Smooth muscle cell (in vitro differentiated cells): ENCODE measurements at regions not wholly inside any gene's neighbourhood (a gene's known extent, or its start where the extent isn't known, plus 50 kb on each side); places are given as distances from the start of the nearest gene placed in this dataset.
A peak's percentile ranks its signal among the peaks of the same experiment; 100 is the strongest.

Experiments used
- DNase-seq: peaks from one replicate; lab custom pipeline; 2025; ENCODE audit not compliant: unreplicated experiment; lab: John Stamatoyannopoulos, UW
- H2AFZ ChIP-seq: fragments of 200-600 bp; sonication (generic); 2 replicates; pipeline ENCODE4 v1.6.0; 2016; ENCODE audit warnings: antibody characterized with exemption, low read depth, mild to moderate bottlenecking
- H3F3A ChIP-seq: fragments of 200-600 bp; sonication (generic); 2 replicates; pipeline ENCODE4 v1.6.0; 2017; ENCODE audit warnings: antibody characterized with exemption, low read depth
- H3K27ac ChIP-seq: fragments of 200-600 bp; sonication (generic); 2 replicates; pipeline ENCODE4 v1.5.1; 2016; ENCODE audit warnings: low read depth, mild to moderate bottlenecking
- H3K27me3 ChIP-seq: fragments of 200-600 bp; sonication (generic); 2 replicates; pipeline ENCODE4 v1.6.1; 2016; ENCODE audit warnings: low read depth, mild to moderate bottlenecking
- H3K36me3 ChIP-seq: fragments of 200-600 bp; sonication (generic); 2 replicates; pipeline ENCODE4 v1.5.1; 2016; ENCODE audit warnings: low read depth
- H3K4me1 ChIP-seq: fragments of 200-600 bp; sonication (generic); 2 replicates; pipeline ENCODE4 v1.5.1; 2016; ENCODE audit warnings: low read depth
- H3K4me2 ChIP-seq: fragments of 200-600 bp; sonication (generic); 2 replicates; pipeline ENCODE4 v1.6.0; 2016; ENCODE audit warnings: mild to moderate bottlenecking
- H3K4me3 ChIP-seq: fragments of 200-600 bp; sonication (generic); 2 replicates; pipeline ENCODE4 v1.5.1; 2016; ENCODE audit warnings: mild to moderate bottlenecking
- H3K79me2 ChIP-seq: fragments of 200-600 bp; sonication (generic); 2 replicates; pipeline ENCODE4 v1.6.0; 2016; ENCODE audit warnings: low read depth, mild to moderate bottlenecking
- H3K9ac ChIP-seq: fragments of 200-600 bp; sonication (generic); 2 replicates; pipeline ENCODE4 v1.6.0; 2016; ENCODE audit warnings: low read depth
- H3K9me3 ChIP-seq: fragments of 200-600 bp; sonication (generic); replicated peaks from 2 replicates; pipeline ENCODE4 v1.5.1; 2016; ENCODE audit warnings: low read depth
- H4K20me1 ChIP-seq: fragments of 200-600 bp; sonication (generic); 2 replicates; pipeline ENCODE4 v1.6.0; 2016; ENCODE audit warnings: low read depth
- WGBS: methylation state at CpG from one replicate; pipeline ENCODE4 v1.1.7; 2016; ENCODE audit warnings: low lambda C conversion rate; 5-methylcytosine and 5-hydroxymethylcytosine counted together
- TF ChIP-seq, protein P1 (sequence below): fragments of 200-600 bp; sonication (generic); IDR thresholded peaks from 2 replicates; pipeline ENCODE4 v1.5.1; 2017; ENCODE audit warnings: borderline replicate concordance, mild to moderate bottlenecking, antibody characterized with exemption; ENCODE audit not compliant: insufficient read depth, poor library complexity, severe bottlenecking

- no peak overlapping the region for H3K9ac ChIP-seq
- no peaks in the 10 kb centered on the region for H3K79me2 ChIP-seq
- no peak for DNase-seq
- H3K36me3 ChIP-seq = no peaks in the 10 kb centered on the region
- H3K9me3 ChIP-seq = peaks cover 3% of the 10 kb centered on the region
- H3F3A ChIP-seq = no peaks in the 10 kb centered on the region
- no peak overlapping the region for H3K27ac ChIP-seq
- H4K20me1 ChIP-seq = no peaks in the 10 kb centered on the region
- no peak overlapping the region for H3K4me3 ChIP-seq
- no peak overlapping the region for H2AFZ ChIP-seq
- H3K4me2 ChIP-seq = no peak overlapping the region
- H3K27me3 ChIP-seq = no peaks in the 10 kb centered on the region
- TF ChIP-seq, protein P1, sequence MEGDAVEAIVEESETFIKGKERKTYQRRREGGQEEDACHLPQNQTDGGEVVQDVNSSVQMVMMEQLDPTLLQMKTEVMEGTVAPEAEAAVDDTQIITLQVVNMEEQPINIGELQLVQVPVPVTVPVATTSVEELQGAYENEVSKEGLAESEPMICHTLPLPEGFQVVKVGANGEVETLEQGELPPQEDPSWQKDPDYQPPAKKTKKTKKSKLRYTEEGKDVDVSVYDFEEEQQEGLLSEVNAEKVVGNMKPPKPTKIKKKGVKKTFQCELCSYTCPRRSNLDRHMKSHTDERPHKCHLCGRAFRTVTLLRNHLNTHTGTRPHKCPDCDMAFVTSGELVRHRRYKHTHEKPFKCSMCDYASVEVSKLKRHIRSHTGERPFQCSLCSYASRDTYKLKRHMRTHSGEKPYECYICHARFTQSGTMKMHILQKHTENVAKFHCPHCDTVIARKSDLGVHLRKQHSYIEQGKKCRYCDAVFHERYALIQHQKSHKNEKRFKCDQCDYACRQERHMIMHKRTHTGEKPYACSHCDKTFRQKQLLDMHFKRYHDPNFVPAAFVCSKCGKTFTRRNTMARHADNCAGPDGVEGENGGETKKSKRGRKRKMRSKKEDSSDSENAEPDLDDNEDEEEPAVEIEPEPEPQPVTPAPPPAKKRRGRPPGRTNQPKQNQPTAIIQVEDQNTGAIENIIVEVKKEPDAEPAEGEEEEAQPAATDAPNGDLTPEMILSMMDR = no peak
- no peaks in the 10 kb centered on the region for H3K4me1 ChIP-seq
Measured at GRCh38 chr11:24239930-24240329, 256.9 kb upstream of the LUZP2 start.

DNA sequence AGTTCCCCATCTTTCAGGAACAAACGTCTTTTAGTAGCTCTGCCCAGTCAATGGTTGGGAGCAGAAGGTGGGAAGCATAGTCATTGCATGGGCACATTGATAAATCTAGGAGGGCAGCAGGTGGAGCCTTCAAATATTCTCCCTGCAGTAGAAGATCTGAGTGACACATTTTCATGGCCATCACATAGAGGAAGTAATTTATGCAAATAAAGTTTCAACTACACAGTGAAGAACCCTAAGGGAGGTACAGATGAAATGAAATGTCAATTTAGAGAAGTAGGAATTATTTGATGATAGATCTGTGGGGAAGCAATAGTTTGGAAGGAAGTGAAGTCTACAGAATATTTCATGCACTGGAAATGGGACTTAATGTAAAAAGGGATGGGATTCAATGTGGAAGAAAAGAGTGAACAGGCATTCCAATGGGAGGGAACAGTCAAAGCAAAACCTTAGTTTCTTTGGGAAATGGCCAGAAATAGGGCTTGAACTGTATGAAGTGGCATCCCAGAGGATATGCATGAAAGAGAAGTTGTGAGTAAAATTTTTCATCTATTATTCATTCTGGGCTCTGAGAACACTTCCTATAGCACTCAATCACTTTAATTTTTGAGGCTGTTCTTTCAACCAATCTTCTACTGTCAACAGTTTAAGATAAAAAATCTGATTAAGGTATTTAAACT is 256.2 kb upstream of the LUZP2 start:
- H3K27me3 ChIP-seq = no peaks in the 10 kb centered on the region
- TF ChIP-seq, protein P1 = no peak
- no peaks in the 10 kb centered on the region for H3F3A ChIP-seq
- WGBS = 81% methylated on average over 1 of the region's 1 CpG
- H3K27ac ChIP-seq = no peak overlapping the region
- H3K36me3 ChIP-seq = no peaks in the 10 kb centered on the region
- H3K4me3 ChIP-seq = no peak overlapping the region
- no peaks in the 10 kb centered on the region for H4K20me1 ChIP-seq
- H3K9ac ChIP-seq = no peak overlapping the region
- peaks cover 3% of the 10 kb centered on the region for H3K9me3 ChIP-seq
- H3K4me2 ChIP-seq = no peak overlapping the region
- no peaks in the 10 kb centered on the region for H3K79me2 ChIP-seq
- no peak overlapping the region for H2AFZ ChIP-seq
- H3K4me1 ChIP-seq = no peaks in the 10 kb centered on the region
- DNase-seq = no peak

GRCh38 chr11:24246715-24247114 is 250.1 kb upstream of the LUZP2 start:
- no peak for DNase-seq
- H3K4me3 ChIP-seq = no peak overlapping the region
- TF ChIP-seq, protein P1 = no peak
- H3K9me3 ChIP-seq = peaks cover 3% of the 10 kb centered on the region
- no peaks in the 10 kb centered on the region for H3K4me1 ChIP-seq
- H3K36me3 ChIP-seq = no peaks in the 10 kb centered on the region
- H3F3A ChIP-seq = no peaks in the 10 kb centered on the region
- no peaks in the 10 kb centered on the region for H3K79me2 ChIP-seq
- 76% methylated on average over 1 of the region's 1 CpG for WGBS
- no peak overlapping the region for H3K4me2 ChIP-seq
- H4K20me1 ChIP-seq = no peaks in the 10 kb centered on the region
- H3K27ac ChIP-seq = no peak overlapping the region
- H2AFZ ChIP-seq = peak overlapping the region; percentile 54
- no peak overlapping the region for H3K9ac ChIP-seq
- H3K27me3 ChIP-seq = no peaks in the 10 kb centered on the region

GRCh38 chr11:24247846-24248245 is 249.0 kb upstream of the LUZP2 start:
- H3K9me3 ChIP-seq = peaks cover 3% of the 10 kb centered on the region
- no peak overlapping the region for H3K9ac ChIP-seq
- H4K20me1 ChIP-seq = no peaks in the 10 kb centered on the region
- no peaks in the 10 kb centered on the region for H3K4me1 ChIP-seq
- no peak for DNase-seq
- no peak overlapping the region for H3K27ac ChIP-seq
- no peak overlapping the region for H3K4me2 ChIP-seq
- TF ChIP-seq, protein P1 = no peak
- no peaks in the 10 kb centered on the region for H3K27me3 ChIP-seq
- H3K36me3 ChIP-seq = no peaks in the 10 kb centered on the region
- WGBS = 90% methylated on average over 3 of the region's 3 CpGs
- H3F3A ChIP-seq = no peaks in the 10 kb centered on the region
- no peaks in the 10 kb centered on the region for H3K79me2 ChIP-seq
- H3K4me3 ChIP-seq = no peak overlapping the region
- H2AFZ ChIP-seq = no peak overlapping the region
